Upper lobe of right lung (tissue), 1 donor: ENCODE measurements at regions not wholly inside any gene's neighbourhood (a gene's known extent, or its start where the extent isn't known, plus 50 kb on each side); places are given as distances from the start of the nearest gene placed in this dataset.
A peak's percentile ranks its signal among the peaks of the same experiment; 100 is the strongest.

Source experiments
- ATAC-seq: fragments of 200-7000 bp; cut with Tn5 transposase; one replicate; pipeline ENCODE4 v1.9.1; 2020; ENCODE audit warnings: mild to moderate bottlenecking, moderate library complexity
- DNase-seq: peaks from one replicate; pipeline ENCODE4 v3.0.0-alpha.2; 2020
- H3K27ac ChIP-seq: fragments of 200-600 bp; one replicate; pipeline ENCODE4 v1.8.0; 2022
- H3K27me3 ChIP-seq: fragments of 200-600 bp; one replicate; pipeline ENCODE4 v1.8.0; 2022; ENCODE audit warnings: mild to moderate bottlenecking
- H3K36me3 ChIP-seq: fragments of 200-600 bp; one replicate; pipeline ENCODE4 v1.8.0; 2022
- H3K4me1 ChIP-seq: fragments of 200-600 bp; one replicate; pipeline ENCODE4 v1.8.0; 2022
- H3K4me3 ChIP-seq: fragments of 200-600 bp; one replicate; pipeline ENCODE4 v1.8.0; 2022; ENCODE audit warnings: mild to moderate bottlenecking
- H3K9me3 ChIP-seq: fragments of 200-600 bp; one replicate; pipeline ENCODE4 v1.8.0; 2022
- intact Hi-C: fragments of 100-400 bp; cut with DNase I; formaldehyde crosslinking; loops from one replicate; pipeline ENCODE4 v1.11.0; 2022
- TF ChIP-seq, protein P1 (sequence below): fragments of 200-600 bp; IDR thresholded peaks from one replicate; pipeline ENCODE4 v1.8.0; 2022; ENCODE audit warnings: antibody characterized with exemption
- donor health status: DM: no; HTN: yes; CAD: no; lungs with severe emphysema.

DNA sequence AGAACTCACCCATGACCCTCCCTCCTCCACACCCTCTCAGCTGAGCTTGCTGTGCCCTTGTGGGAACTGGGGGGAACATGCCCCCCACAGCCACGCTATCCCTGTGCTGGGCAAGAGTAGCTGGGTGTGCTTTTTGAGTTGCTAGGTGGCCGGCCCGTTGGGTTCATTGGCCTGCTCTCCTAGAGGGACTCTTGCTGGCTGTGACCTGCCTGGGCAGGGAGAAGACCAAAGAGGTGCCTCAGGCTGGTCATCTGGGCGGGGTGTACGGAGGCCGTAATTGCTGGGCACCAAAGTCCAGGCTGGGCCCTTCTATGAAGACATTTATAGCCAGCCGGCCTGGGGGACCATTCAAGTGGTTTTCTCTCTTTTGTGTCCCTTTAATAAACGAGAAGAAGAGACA lies 138.3 kb upstream of the ZBTB40 start:
- Histone ChIP-seq H3K27me3 (peaks cover 15% of the 10 kb centered on the region), H3K36me3 (no peaks in the 10 kb centered on the region), H3K27ac (no peak overlapping the region), H3K9me3 (no peaks in the 10 kb centered on the region), H3K4me1 (no peaks in the 10 kb centered on the region), H3K4me3 (no peak overlapping the region)
- intact Hi-C loops: no loop called here
- DNase-seq (no peak), ATAC-seq (no peak)
- TF ChIP-seq, protein P1, sequence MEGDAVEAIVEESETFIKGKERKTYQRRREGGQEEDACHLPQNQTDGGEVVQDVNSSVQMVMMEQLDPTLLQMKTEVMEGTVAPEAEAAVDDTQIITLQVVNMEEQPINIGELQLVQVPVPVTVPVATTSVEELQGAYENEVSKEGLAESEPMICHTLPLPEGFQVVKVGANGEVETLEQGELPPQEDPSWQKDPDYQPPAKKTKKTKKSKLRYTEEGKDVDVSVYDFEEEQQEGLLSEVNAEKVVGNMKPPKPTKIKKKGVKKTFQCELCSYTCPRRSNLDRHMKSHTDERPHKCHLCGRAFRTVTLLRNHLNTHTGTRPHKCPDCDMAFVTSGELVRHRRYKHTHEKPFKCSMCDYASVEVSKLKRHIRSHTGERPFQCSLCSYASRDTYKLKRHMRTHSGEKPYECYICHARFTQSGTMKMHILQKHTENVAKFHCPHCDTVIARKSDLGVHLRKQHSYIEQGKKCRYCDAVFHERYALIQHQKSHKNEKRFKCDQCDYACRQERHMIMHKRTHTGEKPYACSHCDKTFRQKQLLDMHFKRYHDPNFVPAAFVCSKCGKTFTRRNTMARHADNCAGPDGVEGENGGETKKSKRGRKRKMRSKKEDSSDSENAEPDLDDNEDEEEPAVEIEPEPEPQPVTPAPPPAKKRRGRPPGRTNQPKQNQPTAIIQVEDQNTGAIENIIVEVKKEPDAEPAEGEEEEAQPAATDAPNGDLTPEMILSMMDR: no peak

DNA sequence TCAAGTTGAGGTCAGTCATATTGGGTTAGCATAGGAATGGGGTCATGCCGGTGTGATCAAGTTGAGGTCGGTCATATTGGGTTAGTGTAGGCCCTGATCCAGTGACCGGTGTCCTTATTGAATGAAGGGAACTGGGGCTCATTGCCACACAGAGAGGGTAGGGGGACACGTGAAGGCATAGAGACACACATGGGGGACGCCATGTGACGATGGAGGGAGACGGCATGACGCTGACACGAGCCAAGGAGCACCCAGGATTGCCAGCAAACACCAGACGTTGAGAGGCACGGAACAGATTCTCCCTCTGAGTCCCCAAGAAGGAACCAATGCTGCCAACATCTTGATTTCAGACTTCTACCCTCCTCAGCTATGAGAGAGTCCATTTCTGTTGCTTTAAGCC lies 136.9 kb upstream of the ZBTB40 start:
- Histone ChIP-seq H3K36me3 (no peaks in the 10 kb centered on the region), H3K4me1 (no peaks in the 10 kb centered on the region), H3K4me3 (no peak overlapping the region), H3K27ac (no peak overlapping the region), H3K27me3 (peaks cover 15% of the 10 kb centered on the region), H3K9me3 (no peaks in the 10 kb centered on the region)
- ATAC-seq (no peak), DNase-seq (no peak)
- TF ChIP-seq, protein P1: no peak
- intact Hi-C loops: no loop called here

DNA sequence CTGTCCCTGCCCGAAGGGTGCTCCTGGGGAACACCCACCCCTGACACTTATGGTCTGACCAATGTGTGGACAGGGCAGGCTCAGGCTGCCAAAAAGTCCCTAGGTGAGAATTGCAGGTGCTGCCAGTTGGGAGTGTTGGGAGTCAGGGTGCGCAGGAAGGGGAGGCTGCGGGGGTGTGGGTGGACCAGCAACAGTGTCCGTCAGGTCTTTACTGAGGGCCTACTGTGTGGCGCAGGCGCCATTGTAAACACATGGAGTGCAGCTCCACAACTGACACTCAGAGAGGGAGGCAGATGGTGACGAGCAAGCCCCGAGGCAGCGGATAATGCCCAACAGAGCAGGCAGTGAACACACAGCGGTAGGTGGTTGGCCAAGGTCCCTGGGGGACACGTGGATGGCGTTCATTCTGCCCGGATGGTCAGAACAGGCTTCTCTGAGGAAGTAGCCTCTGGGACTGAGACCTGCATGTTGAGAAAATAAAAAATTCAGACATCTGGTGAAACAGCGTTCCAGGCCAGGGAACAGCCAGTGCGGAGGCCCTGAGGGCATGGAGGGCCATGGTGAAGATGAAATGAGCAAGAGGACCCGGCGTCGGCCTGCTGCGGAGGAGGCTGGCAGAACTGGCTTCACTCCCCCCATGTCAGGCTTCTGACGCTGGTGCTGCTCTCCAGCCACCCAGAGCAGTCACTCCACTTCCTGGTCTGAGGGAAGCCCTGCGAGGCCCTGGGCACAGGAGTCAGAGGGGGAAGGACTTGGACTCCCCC lies 136.2 kb upstream of the ZBTB40 start:
- Histone ChIP-seq H3K4me3 (no peak overlapping the region), H3K27me3 (peaks cover 15% of the 10 kb centered on the region), H3K27ac (no peak overlapping the region), H3K36me3 (no peaks in the 10 kb centered on the region), H3K9me3 (no peaks in the 10 kb centered on the region), H3K4me1 (no peaks in the 10 kb centered on the region)
- intact Hi-C loops: no loop called here
- ATAC-seq (peak; percentile 12), DNase-seq (no peak)
- TF ChIP-seq, protein P1: no peak

DNA sequence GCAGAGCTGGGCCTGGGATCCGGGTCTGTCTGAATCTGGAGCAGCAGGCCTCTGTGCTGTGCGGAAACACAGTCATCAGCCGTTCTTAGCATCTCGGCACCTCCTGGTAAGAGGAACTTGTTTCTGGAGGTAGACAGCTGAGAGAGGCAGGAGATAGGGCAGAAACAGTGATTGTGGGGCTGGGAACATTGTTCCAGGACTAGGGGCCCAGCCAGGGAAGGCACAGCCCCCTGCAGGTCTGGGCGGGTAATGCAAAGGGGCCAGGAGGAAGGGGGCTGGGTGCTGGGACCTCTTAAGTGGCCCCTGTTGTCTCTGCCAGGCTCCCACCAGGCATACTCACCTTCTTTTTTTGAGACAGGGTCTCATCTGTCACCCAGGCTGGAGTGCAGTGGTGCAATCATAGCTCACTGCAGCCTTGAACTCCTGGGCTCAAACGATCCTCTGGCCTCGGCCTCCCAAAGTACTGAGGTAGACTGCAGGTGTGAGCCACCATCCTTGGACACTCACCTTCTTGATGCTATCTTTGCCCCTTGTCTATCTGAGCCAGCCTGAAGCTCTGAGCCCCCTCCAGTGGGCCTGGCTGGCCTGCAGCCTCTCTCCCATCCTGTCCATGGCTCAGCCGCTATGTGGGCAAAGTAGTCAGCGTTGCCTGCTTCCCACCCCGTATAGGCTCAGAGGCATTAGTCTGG lies 134.3 kb upstream of the ZBTB40 start:
- H3K4me3 ChIP-seq: no peak overlapping the region
- intact Hi-C loops: no loop called here
- peaks cover 20% of the 10 kb centered on the region for H3K27me3 ChIP-seq
- H3K4me1 ChIP-seq: no peaks in the 10 kb centered on the region
- H3K27ac ChIP-seq: no peak overlapping the region
- DNase-seq (no peak), ATAC-seq (no peak)
- no peaks in the 10 kb centered on the region for H3K36me3 ChIP-seq
- TF ChIP-seq, protein P1: peak; percentile 40
- H3K9me3 ChIP-seq: no peaks in the 10 kb centered on the region

DNA sequence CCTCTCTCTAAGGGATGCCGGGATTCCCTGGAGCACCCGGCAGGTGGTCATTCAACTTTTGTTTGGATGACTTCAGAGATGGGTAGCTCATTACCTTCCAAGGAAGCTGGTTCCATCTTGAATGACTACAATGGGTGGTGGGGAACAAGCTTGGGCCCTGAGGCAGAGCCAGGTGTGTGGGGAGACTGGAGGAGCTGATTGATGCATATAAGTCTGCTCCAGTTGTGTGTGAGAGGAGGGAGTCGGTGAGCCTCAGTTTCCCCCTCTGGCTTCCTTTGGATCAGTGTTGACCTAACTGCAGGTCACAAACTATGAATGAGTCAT lies 133.8 kb upstream of the ZBTB40 start:
- intact Hi-C loops: no loop called here
- TF ChIP-seq, protein P1: no peak
- no peak overlapping the region for H3K4me3 ChIP-seq
- no peak for ATAC-seq
- H3K27me3 ChIP-seq: peaks cover 20% of the 10 kb centered on the region
- H3K9me3 ChIP-seq: no peaks in the 10 kb centered on the region
- no peak for DNase-seq
- no peaks in the 10 kb centered on the region for H3K4me1 ChIP-seq
- no peak overlapping the region for H3K27ac ChIP-seq
- H3K36me3 ChIP-seq: no peaks in the 10 kb centered on the region
